ENCODE measurements at regions not wholly inside any gene's neighbourhood (a gene's known extent, or its start where the extent isn't known, plus 50 kb on each side); places are given as distances from the start of the nearest gene placed in this dataset.

GRCh38 chr6:133170602-133171001 is 70.6 kb upstream of the EYA4 start:
- Histone ChIP-seq H3K9me3 (no peaks in the 10 kb centered on the region), H3K27ac (no peak overlapping the region), H3K27me3 (no peaks in the 10 kb centered on the region), H3K4me3 (no peak overlapping the region), H3K36me3 (no peaks in the 10 kb centered on the region), H3K4me1 (no peaks in the 10 kb centered on the region)
- DNase-seq, result no peak
- no peak for TF ChIP-seq CTCF (IDR thresholded peaks at IDR 0.05)
- intact Hi-C loops (cut with DNase I; ENCODE audit: low total_unique reads), result no loop called here

- intact Hi-C loops (cut with DNase I; ENCODE audit: low total_unique reads), result no loop called here
- no peaks in the 10 kb centered on the region for H3K27me3 ChIP-seq
- no peak for DNase-seq
- no peak overlapping the region for H3K27ac ChIP-seq
- TF ChIP-seq CTCF (IDR thresholded peaks at IDR 0.05), result no peak
- no peaks in the 10 kb centered on the region for H3K36me3 ChIP-seq
- no peaks in the 10 kb centered on the region for H3K9me3 ChIP-seq
- H3K4me1 ChIP-seq, result no peaks in the 10 kb centered on the region
- no peak overlapping the region for H3K4me3 ChIP-seq
Observed at GRCh38 chr6:133171989-133172604, 69.1 kb upstream of the EYA4 start.

- intact Hi-C loops (cut with DNase I; ENCODE audit: low total_unique reads), result no loop called here
- H3K27ac ChIP-seq, result no peak overlapping the region
- DNase-seq, result no peak
- peaks cover 0 to 4% (median 0%) of the 10 kb centered on the region in 3 donors for H3K9me3 ChIP-seq
- H3K36me3 ChIP-seq, result no peaks in the 10 kb centered on the region
- H3K4me3 ChIP-seq, result no peak overlapping the region
- no peak for TF ChIP-seq CTCF (IDR thresholded peaks at IDR 0.05)
- no peaks in the 10 kb centered on the region for H3K27me3 ChIP-seq
- H3K4me1 ChIP-seq, result no peaks in the 10 kb centered on the region
Observed at GRCh38 chr6:133173276-133173675, 67.9 kb upstream of the EYA4 start.

GRCh38 chr6:133179481-133179880 is 61.7 kb upstream of the EYA4 start:
- TF ChIP-seq CTCF (IDR thresholded peaks at IDR 0.05), result no peak

GRCh38 chr6:133183691-133184090 is 57.5 kb upstream of the EYA4 start:
- intact Hi-C loops (cut with DNase I; ENCODE audit: low total_unique reads), result no loop called here
- TF ChIP-seq CTCF (IDR thresholded peaks at IDR 0.05), result no peak
- no peak for DNase-seq
- Histone ChIP-seq H3K4me1 (no peaks in the 10 kb centered on the region), H3K36me3 (no peaks in the 10 kb centered on the region), H3K9me3 (no peaks in the 10 kb centered on the region), H3K4me3 (no peak overlapping the region), H3K27ac (no peak overlapping the region), H3K27me3 (no peaks in the 10 kb centered on the region)

More at GRCh38 chr6:133179481-133179880, 61.7 kb upstream of the EYA4 start:
- peaks cover 0 to 7% (median 0%) of the 10 kb centered on the region in 3 donors for H3K9me3 ChIP-seq
- DNase-seq, result no peak
- no peaks in the 10 kb centered on the region for H3K4me1 ChIP-seq
- intact Hi-C loops (cut with DNase I; ENCODE audit: low total_unique reads), result no loop called here
- no peaks in the 10 kb centered on the region for H3K27me3 ChIP-seq
- H3K4me3 ChIP-seq, result no peak overlapping the region
- H3K27ac ChIP-seq, result no peak overlapping the region
- H3K36me3 ChIP-seq, result no peaks in the 10 kb centered on the region

Data from tibial artery (tissue), 4 donors.